ENCODE measurements at regions not wholly inside any gene's neighbourhood (a gene's known extent, or its start where the extent isn't known, plus 50 kb on each side); places are given as distances from the start of the nearest gene placed in this dataset.
"Not testable (repeated sequence)": the region's sequence is repeated elsewhere in the genome, so short reads cannot be mapped to it uniquely, and the experiment has no call there.

GRCh38 chr7:84712374-84713121 lies 474.3 kb downstream of the SEMA3D start:
- H2AFZ ChIP-seq (ENCODE audit: low read length), result no peak overlapping the region
- H3K27ac ChIP-seq (ENCODE audit: low read length), result no peak overlapping the region
- no peak for DNase-seq
- no peak overlapping the region for H3K4me3 ChIP-seq (ENCODE audit: low read length)
- no peaks in the 10 kb centered on the region for H3K27me3 ChIP-seq (ENCODE audit: low read length)
- no peaks in the 10 kb centered on the region for H4K20me1 ChIP-seq (ENCODE audit: insufficient read depth, low read depth, low read length)
- no peak overlapping the region for H3K4me2 ChIP-seq (ENCODE audit: low read depth, low read length, poor library complexity, severe bottlenecking)
- peaks cover 8% of the 10 kb centered on the region for H3K9me3 ChIP-seq (ENCODE audit: low read length)
- no peaks in the 10 kb centered on the region for H3K79me2 ChIP-seq (ENCODE audit: low read length)
- no peak overlapping the region for H3K9ac ChIP-seq (ENCODE audit: low read length)
- H3K9me2 ChIP-seq (replicated peaks; ENCODE audit: insufficient read depth, low read length), result no peaks in the 10 kb centered on the region
- H3K36me3 ChIP-seq (ENCODE audit: insufficient read depth, low read length), result no peaks in the 10 kb centered on the region
- H3K4me1 ChIP-seq (ENCODE audit: low read length), result no peaks in the 10 kb centered on the region

DNA sequence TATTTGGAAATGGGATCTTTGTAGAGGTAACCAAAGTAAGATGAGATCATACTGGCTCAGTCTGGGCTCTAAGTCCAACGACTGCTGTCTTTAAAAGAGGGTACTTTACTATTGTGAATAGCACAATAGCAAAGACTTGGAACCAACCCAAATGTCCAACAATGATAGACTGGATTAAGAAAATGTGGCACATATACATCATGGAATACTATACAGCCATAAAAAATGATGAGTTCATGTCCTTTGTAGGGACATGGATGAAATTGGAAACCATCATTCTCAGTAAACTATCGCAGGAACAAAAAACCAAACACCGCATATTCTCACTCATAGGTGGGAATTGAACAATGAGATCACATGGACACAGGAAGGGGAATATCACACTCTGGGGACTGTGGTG lies 476.3 kb downstream of the SEMA3D start:
- H3K9me2 ChIP-seq (replicated peaks; ENCODE audit: insufficient read depth, low read length); H3K27me3 ChIP-seq (ENCODE audit: low read length); H4K20me1 ChIP-seq (ENCODE audit: insufficient read depth, low read depth, low read length); H3K4me1 ChIP-seq (ENCODE audit: low read length); H3K36me3 ChIP-seq (ENCODE audit: insufficient read depth, low read length); DNase-seq; H3K79me2 ChIP-seq (ENCODE audit: low read length); H3K9ac ChIP-seq (ENCODE audit: low read length); H3K4me2 ChIP-seq (ENCODE audit: low read depth, low read length, poor library complexity, severe bottlenecking); H3K27ac ChIP-seq (ENCODE audit: low read length); H2AFZ ChIP-seq (ENCODE audit: low read length); H3K9me3 ChIP-seq (ENCODE audit: low read length); H3K4me3 ChIP-seq (ENCODE audit: low read length): not testable (repeated sequence)

DNA sequence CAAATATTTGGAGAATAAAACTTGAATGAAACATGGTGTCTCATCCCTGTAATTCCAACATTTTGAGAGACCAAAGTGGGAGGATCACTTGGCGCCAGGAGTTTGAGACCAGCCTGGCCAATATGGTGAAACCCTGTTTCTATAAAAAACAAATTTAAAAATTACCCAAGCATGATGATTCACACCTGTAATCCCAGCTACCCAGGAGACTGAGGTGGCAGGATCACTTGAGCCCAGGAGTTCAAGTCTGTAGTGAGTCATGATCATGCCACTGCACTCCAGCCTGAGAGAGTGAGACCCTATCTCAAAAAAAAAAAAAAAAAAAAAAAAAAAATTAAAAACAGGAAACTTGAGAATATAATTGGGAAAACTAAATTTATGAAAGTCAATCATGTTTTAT lies 481.1 kb downstream of the SEMA3D start:
- Histone ChIP-seq H3K9me2 (replicated peaks; ENCODE audit: insufficient read depth, low read length) (no peaks in the 10 kb centered on the region), H2AFZ (ENCODE audit: low read length) (no peak overlapping the region), H3K4me2 (ENCODE audit: low read depth, low read length, poor library complexity, severe bottlenecking) (no peak overlapping the region), H3K79me2 (ENCODE audit: low read length) (no peaks in the 10 kb centered on the region), H3K27me3 (ENCODE audit: low read length) (no peaks in the 10 kb centered on the region), H3K4me1 (ENCODE audit: low read length) (no peaks in the 10 kb centered on the region), H3K9ac (ENCODE audit: low read length) (no peak overlapping the region), H3K27ac (ENCODE audit: low read length) (no peak overlapping the region), H3K4me3 (ENCODE audit: low read length) (no peak overlapping the region), H3K9me3 (ENCODE audit: low read length) (no peaks in the 10 kb centered on the region; the same call in none of the 2 replicates), H3K36me3 (ENCODE audit: insufficient read depth, low read length) (no peaks in the 10 kb centered on the region), H4K20me1 (ENCODE audit: insufficient read depth, low read depth, low read length) (no peaks in the 10 kb centered on the region)
- DNase-seq, result no peak

GRCh38 chr7:84705079-84705478 lies 481.8 kb downstream of the SEMA3D start:
- Histone ChIP-seq H3K36me3 (ENCODE audit: insufficient read depth, low read length) (no peaks in the 10 kb centered on the region), H3K4me2 (ENCODE audit: low read depth, low read length, poor library complexity, severe bottlenecking) (no peak overlapping the region), H3K9me2 (replicated peaks; ENCODE audit: insufficient read depth, low read length) (no peaks in the 10 kb centered on the region), H2AFZ (ENCODE audit: low read length) (no peak overlapping the region), H3K4me1 (ENCODE audit: low read length) (no peaks in the 10 kb centered on the region), H3K79me2 (ENCODE audit: low read length) (no peaks in the 10 kb centered on the region), H3K27ac (ENCODE audit: low read length) (no peak overlapping the region), H3K9ac (ENCODE audit: low read length) (no peak overlapping the region), H3K27me3 (ENCODE audit: low read length) (no peaks in the 10 kb centered on the region), H3K4me3 (ENCODE audit: low read length) (no peak overlapping the region), H3K9me3 (ENCODE audit: low read length) (peaks cover 5% of the 10 kb centered on the region), H4K20me1 (ENCODE audit: insufficient read depth, low read depth, low read length) (no peaks in the 10 kb centered on the region)
- no peak for DNase-seq

DNA sequence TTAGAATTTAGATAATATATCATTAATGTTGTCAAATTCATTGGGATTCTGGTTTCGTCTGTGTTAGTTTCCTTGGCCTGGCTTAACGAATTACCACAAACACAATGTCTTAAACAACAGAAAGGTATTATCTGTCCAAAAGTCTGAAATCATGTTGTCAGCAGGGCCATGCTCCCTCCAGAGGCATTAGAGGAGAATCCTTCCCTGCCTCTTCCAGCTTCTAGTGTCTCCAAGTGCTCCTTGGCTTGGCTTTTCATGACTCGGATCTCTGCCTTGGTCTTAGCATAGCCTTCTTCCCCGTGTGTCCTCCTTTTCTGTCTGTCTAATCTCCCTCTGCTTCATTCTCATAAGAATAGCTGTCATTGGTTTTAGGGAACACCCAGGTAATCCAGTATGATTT lies 482.5 kb downstream of the SEMA3D start:
- Histone ChIP-seq H3K27ac (ENCODE audit: low read length) (no peak overlapping the region), H3K9me3 (ENCODE audit: low read length) (peaks cover 8% of the 10 kb centered on the region), H3K4me1 (ENCODE audit: low read length) (no peaks in the 10 kb centered on the region), H3K79me2 (ENCODE audit: low read length) (no peaks in the 10 kb centered on the region), H4K20me1 (ENCODE audit: insufficient read depth, low read depth, low read length) (no peaks in the 10 kb centered on the region), H3K36me3 (ENCODE audit: insufficient read depth, low read length) (no peaks in the 10 kb centered on the region), H3K4me2 (ENCODE audit: low read depth, low read length, poor library complexity, severe bottlenecking) (no peak overlapping the region), H3K9me2 (replicated peaks; ENCODE audit: insufficient read depth, low read length) (no peaks in the 10 kb centered on the region), H3K27me3 (ENCODE audit: low read length) (no peaks in the 10 kb centered on the region), H2AFZ (ENCODE audit: low read length) (no peak overlapping the region), H3K4me3 (ENCODE audit: low read length) (no peak overlapping the region), H3K9ac (ENCODE audit: low read length) (no peak overlapping the region)
- no peak for DNase-seq

GRCh38 chr7:84701524-84702306 lies 485.1 kb downstream of the SEMA3D start:
- no peak overlapping the region for H3K27ac ChIP-seq (ENCODE audit: low read length)
- H3K79me2 ChIP-seq (ENCODE audit: low read length), result no peaks in the 10 kb centered on the region
- no peaks in the 10 kb centered on the region for H4K20me1 ChIP-seq (ENCODE audit: insufficient read depth, low read depth, low read length)
- peaks cover 12% of the 10 kb centered on the region for H3K9me3 ChIP-seq (ENCODE audit: low read length)
- H3K36me3 ChIP-seq (ENCODE audit: insufficient read depth, low read length), result no peaks in the 10 kb centered on the region
- H3K4me2 ChIP-seq (ENCODE audit: low read depth, low read length, poor library complexity, severe bottlenecking), result no peak overlapping the region
- no peaks in the 10 kb centered on the region for H3K4me1 ChIP-seq (ENCODE audit: low read length)
- no peak overlapping the region for H3K4me3 ChIP-seq (ENCODE audit: low read length)
- no peaks in the 10 kb centered on the region for H3K9me2 ChIP-seq (replicated peaks; ENCODE audit: insufficient read depth, low read length)
- no peak for DNase-seq
- no peaks in the 10 kb centered on the region for H3K27me3 ChIP-seq (ENCODE audit: low read length)
- no peak overlapping the region for H2AFZ ChIP-seq (ENCODE audit: low read length)
- no peak overlapping the region for H3K9ac ChIP-seq (ENCODE audit: low read length)

DNA sequence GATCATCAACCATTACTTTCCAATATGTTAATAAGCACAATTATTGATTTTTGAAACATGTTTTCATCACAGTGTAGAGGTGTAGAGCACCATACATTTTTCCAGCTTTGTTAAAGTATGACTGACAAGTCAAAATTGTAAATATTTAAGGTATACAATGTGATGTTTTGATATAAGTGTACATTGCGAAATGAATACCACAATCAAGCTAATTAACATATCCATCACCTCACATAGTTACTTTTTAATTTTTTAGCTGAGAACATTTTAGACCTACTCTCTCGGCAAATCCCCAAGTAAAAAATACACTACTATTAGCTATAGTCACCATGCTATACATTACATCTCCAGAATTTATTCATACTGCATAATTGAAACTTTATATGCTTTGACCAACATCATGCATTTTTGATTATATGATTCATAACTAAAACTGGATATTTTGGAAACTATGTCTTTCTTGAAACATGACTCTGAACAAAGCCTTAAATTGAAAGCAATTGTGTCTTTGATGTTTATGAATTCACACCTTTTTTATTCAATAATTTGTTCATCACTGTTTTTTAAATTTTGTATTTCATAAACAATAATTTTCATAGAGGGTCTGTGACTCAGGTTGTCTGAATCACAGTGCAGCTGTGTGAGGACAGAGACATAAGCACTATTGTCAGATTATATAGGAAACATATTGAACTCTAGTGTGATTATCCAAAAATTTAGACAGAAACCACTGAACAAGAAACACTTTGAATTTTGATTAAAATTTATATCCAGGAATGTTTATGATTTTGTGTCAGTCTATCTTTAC lies 486.1 kb downstream of the SEMA3D start:
- Histone ChIP-seq H3K9me3 (ENCODE audit: low read length) (peaks cover 13% of the 10 kb centered on the region), H2AFZ (ENCODE audit: low read length) (no peak overlapping the region), H4K20me1 (ENCODE audit: insufficient read depth, low read depth, low read length) (no peaks in the 10 kb centered on the region), H3K9me2 (replicated peaks; ENCODE audit: insufficient read depth, low read length) (no peaks in the 10 kb centered on the region), H3K27ac (ENCODE audit: low read length) (no peak overlapping the region), H3K36me3 (ENCODE audit: insufficient read depth, low read length) (no peaks in the 10 kb centered on the region), H3K79me2 (ENCODE audit: low read length) (no peaks in the 10 kb centered on the region), H3K27me3 (ENCODE audit: low read length) (no peaks in the 10 kb centered on the region), H3K9ac (ENCODE audit: low read length) (no peak overlapping the region), H3K4me2 (ENCODE audit: low read depth, low read length, poor library complexity, severe bottlenecking) (no peak overlapping the region), H3K4me1 (ENCODE audit: low read length) (no peaks in the 10 kb centered on the region), H3K4me3 (ENCODE audit: low read length) (no peak overlapping the region)
- DNase-seq, result no peak

DNA sequence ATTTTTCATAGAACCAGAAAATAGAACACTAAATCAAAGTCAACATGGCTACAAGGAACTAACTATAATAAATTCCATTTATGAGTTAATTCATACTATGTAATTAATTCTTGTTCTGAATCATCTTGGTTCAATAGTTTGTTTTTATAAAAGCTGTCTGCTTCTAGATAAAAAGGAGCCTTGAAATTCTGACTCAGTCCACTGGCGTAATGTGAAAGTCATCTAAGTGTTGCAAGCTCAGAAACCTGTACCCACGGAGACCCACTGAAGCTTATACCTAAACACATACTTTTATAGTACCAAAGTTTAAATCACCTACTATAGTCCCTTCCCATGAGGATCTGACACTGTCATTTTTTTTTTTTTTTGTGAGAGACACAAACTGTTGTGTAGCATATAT lies 489.4 kb downstream of the SEMA3D start:
- Histone ChIP-seq H3K4me3 (ENCODE audit: low read length) (no peak overlapping the region), H3K27ac (ENCODE audit: low read length) (no peak overlapping the region), H3K4me2 (ENCODE audit: low read depth, low read length, poor library complexity, severe bottlenecking) (no peak overlapping the region), H3K27me3 (ENCODE audit: low read length) (no peaks in the 10 kb centered on the region), H3K79me2 (ENCODE audit: low read length) (no peaks in the 10 kb centered on the region), H3K4me1 (ENCODE audit: low read length) (no peaks in the 10 kb centered on the region), H4K20me1 (ENCODE audit: insufficient read depth, low read depth, low read length) (no peaks in the 10 kb centered on the region), H3K9ac (ENCODE audit: low read length) (no peak overlapping the region), H3K9me3 (ENCODE audit: low read length) (peaks cover 16% of the 10 kb centered on the region), H3K36me3 (ENCODE audit: insufficient read depth, low read length) (no peaks in the 10 kb centered on the region), H3K9me2 (replicated peaks; ENCODE audit: insufficient read depth, low read length) (no peaks in the 10 kb centered on the region), H2AFZ (ENCODE audit: low read length) (no peak overlapping the region)
- DNase-seq, result no peak
